Ishikawa (cell line): ENCODE measurements at regions not wholly inside any gene's neighbourhood (a gene's known extent, or its start where the extent isn't known, plus 50 kb on each side); places are given as distances from the start of the nearest gene placed in this dataset.

ENCODE experiments used
- CEBPB ChIP-seq: IDR thresholded peaks from 2 replicates; pipeline ENCODE4 v1.6.1; 2012
- CREB1 ChIP-seq: IDR thresholded peaks from 2 replicates; pipeline ENCODE4 v1.6.1; 2012; ENCODE audit warnings: low read depth
- EGR1 ChIP-seq: IDR thresholded peaks from 2 replicates; pipeline ENCODE4 v1.6.1; 2012
- EP300 ChIP-seq: IDR thresholded peaks from 2 replicates; pipeline ENCODE4 v1.6.1; 2012; ENCODE audit warnings: borderline replicate concordance
- FOXM1 ChIP-seq: IDR thresholded peaks from 2 replicates; pipeline ENCODE4 v1.6.1; 2012; ENCODE audit warnings: low read depth, borderline replicate concordance
- NFIC ChIP-seq: IDR thresholded peaks from 2 replicates; pipeline ENCODE4 v1.6.1; 2012
- RAD21 ChIP-seq: IDR thresholded peaks from 2 replicates; pipeline ENCODE4 v1.6.1; 2012; ENCODE audit warnings: low read depth
- TAF1 ChIP-seq: IDR thresholded peaks from 2 replicates; pipeline ENCODE4 v1.6.1; 2012; ENCODE audit warnings: low read depth, mild to moderate bottlenecking
- TCF12 ChIP-seq: IDR thresholded peaks from 2 replicates; pipeline ENCODE4 v1.6.1; 2012; ENCODE audit warnings: low read depth
- TEAD4 ChIP-seq: IDR thresholded peaks from 2 replicates; pipeline ENCODE4 v1.6.1; 2012
- YY1 ChIP-seq: IDR thresholded peaks from 2 replicates; pipeline ENCODE4 v1.6.1; 2012; ENCODE audit warnings: low read depth
- ZBTB7A ChIP-seq: IDR thresholded peaks from 2 replicates; pipeline ENCODE4 v1.6.1; 2012; ENCODE audit warnings: low read depth
- TF ChIP-seq, protein P1 (sequence below): IDR thresholded peaks from 2 replicates; pipeline ENCODE4 v1.6.1; 2012; ENCODE audit warnings: low read depth, mild to moderate bottlenecking
- TF ChIP-seq, protein P2 (sequence below): IDR thresholded peaks from 2 replicates; pipeline ENCODE4 v1.6.1; 2012
- TF ChIP-seq, protein P3 (sequence below): IDR thresholded peaks from 2 replicates; pipeline ENCODE4 v1.6.1; 2012

DNA sequence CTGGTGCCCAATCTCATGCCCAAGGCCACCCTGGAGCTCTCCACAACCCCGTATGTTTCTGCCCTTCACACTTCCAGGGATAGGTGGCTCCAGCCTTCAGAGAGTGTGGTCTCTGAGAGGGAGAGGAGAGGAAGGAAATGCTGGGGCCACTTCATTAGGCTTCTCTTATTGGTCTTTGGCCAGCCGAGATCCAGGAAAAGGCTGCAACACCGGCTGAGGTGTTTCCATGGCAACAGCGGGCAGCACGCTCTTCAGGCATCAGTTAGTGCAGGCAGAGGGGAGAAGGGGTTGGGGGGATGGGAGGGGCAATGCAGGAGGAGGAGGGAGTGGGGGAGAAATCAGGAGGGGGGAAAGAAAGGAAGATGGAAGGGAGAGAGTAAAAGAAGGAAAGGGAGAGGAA lies 275.1 kb upstream of the GJB5 start:
- no peak for TF ChIP-seq FOXM1
- TF ChIP-seq TCF12, result no peak
- TF ChIP-seq EP300, result no peak
- TF ChIP-seq RAD21, result no peak
- TF ChIP-seq TEAD4, result no peak
- TF ChIP-seq, protein P1, sequence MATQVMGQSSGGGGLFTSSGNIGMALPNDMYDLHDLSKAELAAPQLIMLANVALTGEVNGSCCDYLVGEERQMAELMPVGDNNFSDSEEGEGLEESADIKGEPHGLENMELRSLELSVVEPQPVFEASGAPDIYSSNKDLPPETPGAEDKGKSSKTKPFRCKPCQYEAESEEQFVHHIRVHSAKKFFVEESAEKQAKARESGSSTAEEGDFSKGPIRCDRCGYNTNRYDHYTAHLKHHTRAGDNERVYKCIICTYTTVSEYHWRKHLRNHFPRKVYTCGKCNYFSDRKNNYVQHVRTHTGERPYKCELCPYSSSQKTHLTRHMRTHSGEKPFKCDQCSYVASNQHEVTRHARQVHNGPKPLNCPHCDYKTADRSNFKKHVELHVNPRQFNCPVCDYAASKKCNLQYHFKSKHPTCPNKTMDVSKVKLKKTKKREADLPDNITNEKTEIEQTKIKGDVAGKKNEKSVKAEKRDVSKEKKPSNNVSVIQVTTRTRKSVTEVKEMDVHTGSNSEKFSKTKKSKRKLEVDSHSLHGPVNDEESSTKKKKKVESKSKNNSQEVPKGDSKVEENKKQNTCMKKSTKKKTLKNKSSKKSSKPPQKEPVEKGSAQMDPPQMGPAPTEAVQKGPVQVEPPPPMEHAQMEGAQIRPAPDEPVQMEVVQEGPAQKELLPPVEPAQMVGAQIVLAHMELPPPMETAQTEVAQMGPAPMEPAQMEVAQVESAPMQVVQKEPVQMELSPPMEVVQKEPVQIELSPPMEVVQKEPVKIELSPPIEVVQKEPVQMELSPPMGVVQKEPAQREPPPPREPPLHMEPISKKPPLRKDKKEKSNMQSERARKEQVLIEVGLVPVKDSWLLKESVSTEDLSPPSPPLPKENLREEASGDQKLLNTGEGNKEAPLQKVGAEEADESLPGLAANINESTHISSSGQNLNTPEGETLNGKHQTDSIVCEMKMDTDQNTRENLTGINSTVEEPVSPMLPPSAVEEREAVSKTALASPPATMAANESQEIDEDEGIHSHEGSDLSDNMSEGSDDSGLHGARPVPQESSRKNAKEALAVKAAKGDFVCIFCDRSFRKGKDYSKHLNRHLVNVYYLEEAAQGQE, result no peak
- TF ChIP-seq, protein P2, sequence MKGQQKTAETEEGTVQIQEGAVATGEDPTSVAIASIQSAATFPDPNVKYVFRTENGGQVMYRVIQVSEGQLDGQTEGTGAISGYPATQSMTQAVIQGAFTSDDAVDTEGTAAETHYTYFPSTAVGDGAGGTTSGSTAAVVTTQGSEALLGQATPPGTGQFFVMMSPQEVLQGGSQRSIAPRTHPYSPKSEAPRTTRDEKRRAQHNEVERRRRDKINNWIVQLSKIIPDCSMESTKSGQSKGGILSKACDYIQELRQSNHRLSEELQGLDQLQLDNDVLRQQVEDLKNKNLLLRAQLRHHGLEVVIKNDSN, result no peak
- no peak for TF ChIP-seq YY1
- TF ChIP-seq, protein P3, sequence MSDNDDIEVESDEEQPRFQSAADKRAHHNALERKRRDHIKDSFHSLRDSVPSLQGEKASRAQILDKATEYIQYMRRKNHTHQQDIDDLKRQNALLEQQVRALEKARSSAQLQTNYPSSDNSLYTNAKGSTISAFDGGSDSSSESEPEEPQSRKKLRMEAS, result no peak
- no peak for TF ChIP-seq ZBTB7A
- TF ChIP-seq CREB1, result no peak
- TF ChIP-seq CEBPB, result no peak
- no peak for TF ChIP-seq EGR1
- no peak for TF ChIP-seq TAF1
- TF ChIP-seq NFIC, result no peak

GRCh38 chr1:34488080-34488708 lies 266.7 kb upstream of the GJB5 start:
- TF ChIP-seq, protein P3, result no peak
- TF ChIP-seq EP300 (no peak), RAD21 (no peak), YY1 (no peak), TCF12 (no peak), CEBPB (no peak), FOXM1 (no peak), CREB1 (no peak), NFIC (no peak), EGR1 (no peak), TEAD4 (no peak), ZBTB7A (no peak), TAF1 (no peak)
- TF ChIP-seq, protein P1, result no peak
- TF ChIP-seq, protein P2, result no peak

DNA sequence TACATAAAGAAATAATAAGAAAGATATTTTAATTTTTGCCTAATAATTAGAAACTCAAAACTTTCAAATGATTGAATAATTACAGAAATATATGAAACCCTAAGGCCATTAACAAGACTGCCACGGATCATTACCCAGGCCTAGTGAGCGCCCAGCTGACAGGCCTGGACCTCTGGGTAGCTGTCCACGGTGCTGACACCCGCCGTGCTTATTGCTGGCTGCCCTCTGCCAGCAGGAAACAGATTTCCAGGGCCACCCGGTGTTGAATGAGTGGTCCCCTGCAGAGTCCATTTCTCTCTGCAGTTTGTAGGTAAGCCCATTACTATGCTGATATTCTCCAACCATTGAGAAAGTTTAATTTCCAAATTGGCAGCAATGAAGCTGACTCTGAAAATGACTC lies 254.4 kb upstream of the GJB5 start:
- TF ChIP-seq, protein P1, result peak; percentile 97
- TF ChIP-seq ZBTB7A, result no peak

- no peak for TF ChIP-seq TCF12
- TF ChIP-seq TAF1, result no peak
- TF ChIP-seq RAD21, result no peak
- TF ChIP-seq, protein P3, result no peak
- no peak for TF ChIP-seq EGR1
- TF ChIP-seq, protein P2, result no peak
- TF ChIP-seq TEAD4, result no peak
- no peak for TF ChIP-seq CEBPB
- TF ChIP-seq, protein P1, result no peak
- no peak for TF ChIP-seq NFIC
- no peak for TF ChIP-seq FOXM1
- no peak for TF ChIP-seq EP300
- no peak for TF ChIP-seq CREB1
- TF ChIP-seq ZBTB7A, result no peak
- TF ChIP-seq YY1, result no peak
These were observed 243.0 kb upstream of the GJB5 start for GRCh38 chr1:34511802-34512201.
